NCI-H2107 treated with DMSO at 0.1 percent for 48 hours (cell line): ENCODE measurements at regions not wholly inside any gene's neighbourhood (a gene's known extent, or its start where the extent isn't known, plus 50 kb on each side); places are given as distances from the start of the nearest gene placed in this dataset.

ENCODE experiments used
- DNase-seq: peaks from one replicate; lab custom pipeline; 2025; ENCODE audit not compliant: unreplicated experiment; lab: John Stamatoyannopoulos, UW

GRCh38 chr5:39497322-39497721 is 72.5 kb upstream of the DAB2 start:
- DNase-seq = no peak

DNA sequence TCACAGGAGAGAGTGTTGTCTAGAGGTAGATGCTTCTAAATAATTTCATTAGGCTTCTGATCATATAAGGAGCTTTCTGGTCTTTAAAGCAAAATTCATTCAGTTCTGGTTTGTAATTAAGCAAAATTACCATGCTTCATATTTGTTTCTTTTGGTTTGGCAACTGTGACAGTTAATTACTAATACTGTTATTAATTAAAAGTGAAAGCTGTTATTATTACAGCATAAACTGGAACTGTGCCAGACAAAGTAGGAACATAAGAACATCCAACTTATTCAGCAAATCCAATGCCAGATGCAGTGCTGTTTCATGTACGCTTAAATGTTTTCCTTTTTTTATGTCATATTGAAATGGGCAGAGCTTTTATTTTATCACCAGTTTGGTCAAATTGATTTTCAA is 70.4 kb upstream of the DAB2 start:
- DNase-seq = no peak

DNA sequence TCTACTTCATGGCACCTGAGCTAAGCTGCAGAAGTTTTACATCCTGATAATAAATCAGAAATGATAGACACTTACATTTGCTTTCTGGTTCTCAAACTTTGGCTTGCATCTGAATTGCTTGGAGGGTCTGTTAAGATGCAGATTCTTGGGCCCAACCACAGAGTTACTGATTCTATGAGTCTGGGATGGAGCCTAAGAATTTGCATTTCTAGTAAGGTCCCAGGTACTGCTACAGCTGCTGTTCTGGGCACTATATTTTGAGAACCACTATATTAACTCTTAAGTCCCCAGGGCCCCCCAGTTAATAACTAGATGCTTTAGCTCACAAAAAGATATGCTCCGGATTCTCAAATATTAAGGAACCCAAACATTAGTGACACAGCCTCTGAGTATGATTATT is 69.8 kb upstream of the DAB2 start:
- DNase-seq = no peak

DNA sequence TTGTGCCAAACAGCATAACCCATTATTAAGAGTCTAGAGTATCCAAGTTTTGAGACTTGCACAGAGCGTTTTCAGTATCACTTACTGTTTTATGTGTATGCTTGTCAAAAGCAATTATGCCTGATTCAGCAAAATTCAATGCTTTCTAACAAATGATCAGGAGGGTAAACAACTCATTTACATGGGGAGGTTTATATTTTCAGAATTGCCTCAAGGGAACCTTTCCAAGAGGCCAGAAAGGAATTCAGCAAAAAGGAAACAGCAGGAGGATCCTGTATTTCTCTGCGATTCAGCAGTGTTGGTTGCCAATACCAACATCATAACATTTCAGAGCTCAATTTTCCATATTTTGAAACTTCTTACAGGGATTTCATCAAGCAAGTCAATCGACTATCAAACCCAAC is 69.3 kb upstream of the DAB2 start:
- DNase-seq = no peak

GRCh38 chr5:39491210-39491609 is 66.4 kb upstream of the DAB2 start:
- DNase-seq = no peak

DNA sequence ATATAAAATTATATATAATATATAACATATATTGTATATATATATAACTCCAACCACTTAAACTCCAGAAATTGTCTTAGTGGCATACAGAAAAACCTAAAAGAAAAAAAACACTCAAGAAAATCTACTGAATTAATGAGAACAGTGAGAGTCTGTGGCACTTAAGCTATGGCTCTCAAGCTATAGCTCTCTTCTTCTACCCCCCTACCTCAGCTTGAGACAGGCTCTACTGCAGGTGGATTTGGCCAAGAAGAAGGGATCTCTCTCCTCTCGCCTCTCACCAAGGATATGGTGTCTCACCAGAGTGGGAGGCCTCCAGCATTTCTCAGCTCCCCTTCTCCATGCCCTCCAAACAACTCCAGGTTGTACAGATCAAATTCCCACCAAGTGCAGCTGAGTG is 64.5 kb upstream of the DAB2 start:
- no peak for DNase-seq

GRCh38 chr5:39486790-39487189 is 62.0 kb upstream of the DAB2 start:
- DNase-seq = no peak

- no peak for DNase-seq
Observed at GRCh38 chr5:39486361-39486760, 61.6 kb upstream of the DAB2 start.

- DNase-seq = no peak
Observed at GRCh38 chr5:39485079-39485478, 60.3 kb upstream of the DAB2 start.

GRCh38 chr5:39484673-39485072 is 59.9 kb upstream of the DAB2 start:
- no peak for DNase-seq

GRCh38 chr5:39482098-39482497 is 57.3 kb upstream of the DAB2 start:
- no peak for DNase-seq

GRCh38 chr5:39479537-39479936 is 54.8 kb upstream of the DAB2 start:
- no peak for DNase-seq

- no peak for DNase-seq
Observed at GRCh38 chr5:39478863-39479262, 54.1 kb upstream of the DAB2 start.

GRCh38 chr5:39476843-39477220 is 52.1 kb upstream of the DAB2 start:
- no peak for DNase-seq

- DNase-seq = no peak
Observed at GRCh38 chr5:39475881-39476842, 51.4 kb upstream of the DAB2 start.

- no peak for DNase-seq
Observed at GRCh38 chr5:39475159-39475571, 50.4 kb upstream of the DAB2 start.
